Calu3 (cell line): ENCODE measurements at regions not wholly inside any gene's neighbourhood (a gene's known extent, or its start where the extent isn't known, plus 50 kb on each side); places are given as distances from the start of the nearest gene placed in this dataset.

ENCODE experiments used
- BruUV-seq: library from RNA; stranded (reverse); fragments of 400-500 nt; replicated peaks from 2 replicates; lab custom pipeline; 2021; lab: Mats Ljungman, UMichigan
- CTCF ChIA-PET: fragments of 300-600 bp; sonication (Branson Sonifier 250); formaldehyde crosslinking; loops from one replicate; lab custom pipeline; 2022; ENCODE audit warnings: antibody characterized with exemption; lab: Charles Lee
- DNase-seq: peaks from one replicate; pipeline ENCODE4 v3.0.0; 2022
- H3K27ac Mint-ChIP-seq: one replicate; pipeline ENCODE4 v1.8.0; 2022; ENCODE audit warnings: mixed read lengths; ENCODE audit not compliant: unreplicated experiment
- H3K27me3 Mint-ChIP-seq: one replicate; pipeline ENCODE4 v1.8.0; 2022; ENCODE audit warnings: mixed read lengths; ENCODE audit not compliant: unreplicated experiment
- H3K36me3 Mint-ChIP-seq: one replicate; pipeline ENCODE4 v1.8.0; 2022; ENCODE audit warnings: mild to moderate bottlenecking, moderate library complexity, mixed read lengths; ENCODE audit not compliant: insufficient read depth, unreplicated experiment
- H3K4me1 Mint-ChIP-seq: one replicate; pipeline ENCODE4 v1.8.0; 2022; ENCODE audit warnings: mild to moderate bottlenecking, low read depth, mixed read lengths; ENCODE audit not compliant: unreplicated experiment
- H3K4me3 Mint-ChIP-seq: one replicate; pipeline ENCODE4 v1.8.0; 2022; ENCODE audit warnings: mild to moderate bottlenecking, low read depth, moderate library complexity, mixed read lengths; ENCODE audit not compliant: unreplicated experiment
- H3K9me3 Mint-ChIP-seq: one replicate; pipeline ENCODE4 v1.8.0; 2022; ENCODE audit warnings: low read depth, mixed read lengths; ENCODE audit not compliant: unreplicated experiment
- CTCF ChIP-seq: fragments of 200-600 bp; IDR thresholded peaks from one replicate; pipeline ENCODE4 v1.8.0; 2022; ENCODE audit warnings: antibody characterized with exemption; ENCODE audit not compliant: unreplicated experiment
- intact Hi-C: fragments of 100-400 bp; cut with micrococcal nuclease; formaldehyde crosslinking; loops from one replicate; pipeline ENCODE4 v1.10.0; 2022; ENCODE audit not compliant: unreplicated experiment

- Mint-ChIP-seq H3K4me3 (no peak overlapping the region), H3K36me3 (no peaks in the 10 kb centered on the region), H3K27me3 (no peaks in the 10 kb centered on the region), H3K9me3 (no peaks in the 10 kb centered on the region), H3K4me1 (peaks cover 28% of the 10 kb centered on the region), H3K27ac (no peak overlapping the region)
- no TSS peak for BruUV-seq
- no peak for DNase-seq
- TF ChIP-seq CTCF: no peak
- CTCF ChIA-PET: no interaction called here
- intact Hi-C loops: no loop called here
Measured at GRCh38 chrX:15948318-15948660, 93.7 kb upstream of the AP1S2 start.

- DNase-seq: peak; percentile 13
- H3K4me3 Mint-ChIP-seq: no peak overlapping the region
- no peaks in the 10 kb centered on the region for H3K9me3 Mint-ChIP-seq
- no peaks in the 10 kb centered on the region for H3K36me3 Mint-ChIP-seq
- peaks cover 28% of the 10 kb centered on the region for H3K4me1 Mint-ChIP-seq
- intact Hi-C loops: no loop called here
- H3K27me3 Mint-ChIP-seq: no peaks in the 10 kb centered on the region
- no peak overlapping the region for H3K27ac Mint-ChIP-seq
- no peak for TF ChIP-seq CTCF
- CTCF ChIA-PET: no interaction called here
- BruUV-seq: no TSS peak
Measured at GRCh38 chrX:15947648-15948317, 93.2 kb upstream of the AP1S2 start.

GRCh38 chrX:15946783-15947580 is 92.4 kb upstream of the AP1S2 start:
- Mint-ChIP-seq H3K4me3 (no peak overlapping the region), H3K4me1 (peaks cover 28% of the 10 kb centered on the region), H3K27ac (no peak overlapping the region), H3K9me3 (no peaks in the 10 kb centered on the region), H3K36me3 (no peaks in the 10 kb centered on the region), H3K27me3 (no peaks in the 10 kb centered on the region)
- BruUV-seq: no TSS peak
- peak; percentile 9 for DNase-seq
- CTCF ChIA-PET: no interaction called here
- intact Hi-C loops: no loop called here
- TF ChIP-seq CTCF: no peak

GRCh38 chrX:15943391-15943790 is 88.8 kb upstream of the AP1S2 start:
- Mint-ChIP-seq H3K9me3 (no peaks in the 10 kb centered on the region), H3K36me3 (no peaks in the 10 kb centered on the region), H3K4me3 (no peak overlapping the region), H3K4me1 (peaks cover 15% of the 10 kb centered on the region), H3K27ac (no peak overlapping the region), H3K27me3 (no peaks in the 10 kb centered on the region)
- DNase-seq: no peak
- intact Hi-C loops: no loop called here
- BruUV-seq: no TSS peak
- CTCF ChIA-PET: no interaction called here
- TF ChIP-seq CTCF: no peak
